ENCODE measurements at regions not wholly inside any gene's neighbourhood (a gene's known extent, or its start where the extent isn't known, plus 50 kb on each side); places are given as distances from the start of the nearest gene placed in this dataset.

DNA sequence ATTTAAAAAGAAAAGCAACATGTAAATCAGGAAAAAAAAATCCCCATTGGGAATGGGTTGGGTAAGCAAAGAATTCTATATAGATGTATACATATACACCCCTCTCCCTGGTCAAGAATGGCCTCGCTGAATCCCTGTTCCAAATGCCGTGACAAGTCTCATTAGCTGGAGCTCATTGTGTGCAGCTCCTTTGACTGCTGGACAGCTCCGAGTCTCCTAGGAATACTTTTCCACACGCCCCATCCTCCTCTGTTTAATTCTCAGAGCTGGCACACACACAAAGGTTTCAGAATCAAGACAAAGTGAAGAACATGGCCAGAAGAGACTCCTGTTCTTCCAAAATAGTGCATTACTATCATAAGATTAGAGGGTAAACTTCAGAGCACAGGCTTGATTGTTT lies 130.9 kb upstream of the MKLN1 start:
- TF ChIP-seq CTCF (IDR thresholded peaks at IDR 0.05; ENCODE audit: borderline replicate concordance, extremely low read depth, low read length, poor library complexity, severe bottlenecking) (no peak), EZH2 (IDR thresholded peaks at IDR 0.05; ENCODE audit: borderline replicate concordance, low read depth, low read length, severe bottlenecking) (no peak)
